Prostate gland (tissue), 2 donors: ENCODE measurements at regions not wholly inside any gene's neighbourhood (a gene's known extent, or its start where the extent isn't known, plus 50 kb on each side); places are given as distances from the start of the nearest gene placed in this dataset.

Source experiments
- DNase-seq: peaks from one replicate; pipeline ENCODE4 v3.0.0-alpha.2; 2019; ENCODE audit warnings: low spot score
- H3K27ac ChIP-seq, 2 donors: fragments of 200-600 bp; sonication (generic); 2 replicates each; pipeline ENCODE4 v1.5.1; 2017 to 2019
- H3K27me3 ChIP-seq: fragments of 200-600 bp; sonication (generic); replicated peaks from 2 replicates; pipeline ENCODE4 v1.5.1; 2019; ENCODE audit not compliant: insufficient read depth
- H3K36me3 ChIP-seq, 2 donors: fragments of 200-600 bp; sonication (generic); 1 replicate in 1 of 2; 2 replicates in 1 of 2; pipeline versions ENCODE4 v1.5.1 to v1.8.1; 2017 to 2019
- H3K4me1 ChIP-seq: fragments of 200-600 bp; sonication (generic); replicated peaks from 2 replicates; pipeline ENCODE4 v1.5.1; 2019
- H3K4me3 ChIP-seq, 2 donors: fragments of 200-600 bp; sonication (generic); 2 replicates each; pipeline ENCODE4 v1.5.1; 2017 to 2019
- H3K9me3 ChIP-seq: fragments of 200-600 bp; sonication (generic); 2 replicates; pipeline ENCODE4 v1.5.1; 2017
- CTCF ChIP-seq, 4 experiments: fragments of 200-600 bp in 2 of 4; fragments of 450-650 bp in 2 of 4; sonication (generic) in 2 of 4; IDR thresholded peaks; 1 replicate in 3 of 4; 2 replicates in 1 of 4; pipeline ENCODE4 v1.5.1; 2016 to 2019; ENCODE audit warnings: antibody characterized with exemption in 4 of 4, mild to moderate bottlenecking in 2 of 4, moderate library complexity in 2 of 4
- POLR2A ChIP-seq: fragments of 450-650 bp; IDR thresholded peaks from one replicate; pipeline ENCODE4 v1.6.1; 2016; ENCODE audit warnings: antibody characterized with exemption, mild to moderate bottlenecking
- POLR2AphosphoS5 ChIP-seq: sonication (generic); formaldehyde crosslinking; IDR thresholded peaks from one replicate; pipeline ENCODE4 v1.6.1; 2017; ENCODE audit warnings: antibody characterized with exemption
- WGBS: methylation state at CpG from one replicate; pipeline ENCODE4 v1.1.5; 2018; 5-methylcytosine and 5-hydroxymethylcytosine counted together
- intact Hi-C: fragments of 100-400 bp; cut with DNase I; formaldehyde crosslinking; loops from one replicate; pipeline ENCODE4 v1.14.2; 2022

GRCh38 chr6:113500221-113500620 lies 356.9 kb upstream of the MARCKS start:
- H3K4me1 ChIP-seq: no peaks in the 10 kb centered on the region
- intact Hi-C loops: no loop called here
- TF ChIP-seq POLR2A (no peak), CTCF (IDR thresholded peaks at IDR 0.05) (no peak), POLR2AphosphoS5 (no peak)
- H3K4me3 ChIP-seq: no peak overlapping the region
- no peaks in the 10 kb centered on the region for H3K27me3 ChIP-seq
- WGBS: 55% methylated on average over 1 of the region's 1 CpG
- no peak for DNase-seq
- H3K36me3 ChIP-seq: no peaks in the 10 kb centered on the region
- H3K9me3 ChIP-seq: no peaks in the 10 kb centered on the region
- no peak overlapping the region for H3K27ac ChIP-seq

- TF ChIP-seq CTCF (IDR thresholded peaks at IDR 0.05) (no peak), POLR2AphosphoS5 (no peak), POLR2A (no peak)
- Histone ChIP-seq H3K9me3 (no peaks in the 10 kb centered on the region), H3K4me3 (no peak overlapping the region), H3K36me3 (no peaks in the 10 kb centered on the region), H3K27ac (no peak overlapping the region), H3K4me1 (no peaks in the 10 kb centered on the region), H3K27me3 (no peaks in the 10 kb centered on the region)
- 98% methylated on average over 2 of the region's 2 CpGs for WGBS
- DNase-seq: no peak
- intact Hi-C loops: no loop called here
These were observed 352.0 kb upstream of the MARCKS start for GRCh38 chr6:113505084-113505699.

GRCh38 chr6:113508249-113508648 lies 348.9 kb upstream of the MARCKS start:
- Histone ChIP-seq H3K27ac (no peak overlapping the region), H3K9me3 (no peaks in the 10 kb centered on the region), H3K4me3 (no peak overlapping the region), H3K4me1 (no peaks in the 10 kb centered on the region), H3K36me3 (no peaks in the 10 kb centered on the region), H3K27me3 (no peaks in the 10 kb centered on the region)
- intact Hi-C loops: no loop called here
- WGBS: 84% methylated on average over 3 of the region's 3 CpGs
- no peak for DNase-seq
- TF ChIP-seq CTCF (IDR thresholded peaks at IDR 0.05) (no peak), POLR2AphosphoS5 (no peak), POLR2A (no peak)

GRCh38 chr6:113511100-113511499 lies 346.0 kb upstream of the MARCKS start:
- no peak for DNase-seq
- WGBS: 97% methylated on average over 2 of the region's 2 CpGs
- no peak overlapping the region for H3K4me3 ChIP-seq
- H3K27ac ChIP-seq: no peak overlapping the region
- TF ChIP-seq POLR2AphosphoS5 (no peak), CTCF (IDR thresholded peaks at IDR 0.05) (no peak), POLR2A (no peak)
- H3K4me1 ChIP-seq: no peaks in the 10 kb centered on the region
- H3K9me3 ChIP-seq: no peaks in the 10 kb centered on the region
- H3K27me3 ChIP-seq: no peaks in the 10 kb centered on the region
- intact Hi-C loops: no loop called here
- no peaks in the 10 kb centered on the region for H3K36me3 ChIP-seq

GRCh38 chr6:113512576-113512975 lies 344.6 kb upstream of the MARCKS start:
- intact Hi-C loops: no loop called here
- TF ChIP-seq POLR2A (no peak), POLR2AphosphoS5 (no peak), CTCF (IDR thresholded peaks at IDR 0.05) (no peak)
- WGBS: 86% methylated on average over 2 of the region's 2 CpGs

More at GRCh38 chr6:113512576-113512975, 344.6 kb upstream of the MARCKS start:
- Histone ChIP-seq H3K27ac (no peak overlapping the region), H3K4me1 (no peaks in the 10 kb centered on the region), H3K4me3 (no peak overlapping the region), H3K27me3 (no peaks in the 10 kb centered on the region), H3K9me3 (no peaks in the 10 kb centered on the region), H3K36me3 (no peaks in the 10 kb centered on the region)
- no peak for DNase-seq
